GM19455 (cell line): ENCODE measurements at regions not wholly inside any gene's neighbourhood (a gene's known extent, or its start where the extent isn't known, plus 50 kb on each side); places are given as distances from the start of the nearest gene placed in this dataset.

ENCODE experiments used
- ATAC-seq: cut with Tn5 transposase; IDR thresholded peaks from one replicate; pipeline ENCODE4 v1.9.1; 2021; ENCODE audit not compliant: unreplicated experiment

- no peak for ATAC-seq
Measured at GRCh38 chr3:168850109-168850508, 754.4 kb upstream of the GOLIM4 start.

GRCh38 chr3:168847291-168847883, 751.7 kb upstream of the GOLIM4 start:
- ATAC-seq: no peak

- no peak for ATAC-seq
Measured at GRCh38 chr3:168844894-168845482, 749.3 kb upstream of the GOLIM4 start.

DNA sequence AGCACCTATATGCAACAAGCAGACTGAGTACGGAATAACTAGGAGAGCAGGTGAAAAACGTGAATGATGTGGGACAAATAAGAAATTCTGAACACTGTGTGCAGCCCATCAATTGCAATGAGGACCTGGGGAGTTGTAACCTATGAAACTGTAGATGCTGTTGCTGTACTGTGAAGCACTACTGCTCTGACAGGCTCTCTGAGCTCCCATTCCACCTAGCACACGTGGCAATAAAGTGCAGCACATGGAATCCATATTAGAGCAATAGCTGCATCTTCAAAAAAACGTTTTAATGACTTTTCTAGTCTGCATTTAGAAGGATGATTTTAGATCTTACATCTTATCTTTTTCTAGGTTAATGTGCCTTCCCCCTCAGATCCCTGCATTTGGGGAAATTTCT, 748.7 kb upstream of the GOLIM4 start:
- ATAC-seq: no peak

- no peak for ATAC-seq
Measured at GRCh38 chr3:168843481-168843880, 747.8 kb upstream of the GOLIM4 start.

DNA sequence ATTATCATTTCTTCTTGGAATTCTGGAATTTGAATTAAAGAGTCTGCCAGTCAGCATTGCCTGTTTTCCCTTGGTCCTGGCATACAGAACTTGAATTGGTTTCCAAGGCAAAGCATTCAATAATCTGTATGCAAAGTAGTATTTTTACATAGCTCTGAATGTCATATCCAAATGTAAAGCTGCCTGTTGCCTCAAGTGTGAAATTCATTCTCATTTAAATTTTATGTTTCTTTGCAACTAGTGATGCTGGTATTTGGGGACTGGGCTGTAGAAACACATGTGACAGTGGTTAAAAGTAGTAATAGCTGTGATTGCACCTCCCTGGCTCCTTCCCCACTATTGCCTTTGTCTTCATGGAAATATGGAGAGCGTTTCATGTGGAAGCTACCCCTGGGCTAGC, 743.9 kb upstream of the GOLIM4 start:
- ATAC-seq: no peak

DNA sequence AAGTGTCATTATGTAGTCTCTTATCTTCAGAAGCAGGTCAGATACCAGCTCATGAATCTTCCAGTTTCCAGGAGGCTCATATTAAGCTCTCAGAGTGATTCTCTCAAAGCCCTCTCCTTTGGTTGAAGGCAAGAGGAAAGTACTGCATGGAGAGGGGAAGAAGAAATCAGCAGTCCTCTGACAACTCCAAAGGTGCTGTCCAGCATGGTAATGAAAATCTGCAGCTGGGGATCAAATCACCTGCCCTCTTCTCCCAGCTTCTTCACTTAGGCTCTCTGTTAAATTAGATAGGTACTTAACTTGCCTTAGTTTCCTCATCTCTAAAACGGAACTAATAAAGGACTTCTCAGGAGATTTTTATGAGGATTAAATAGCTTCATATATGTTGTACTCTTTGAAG, 738.8 kb upstream of the GOLIM4 start:
- ATAC-seq: no peak

- no peak for ATAC-seq
Measured at GRCh38 chr3:168828943-168829342, 733.2 kb upstream of the GOLIM4 start.

DNA sequence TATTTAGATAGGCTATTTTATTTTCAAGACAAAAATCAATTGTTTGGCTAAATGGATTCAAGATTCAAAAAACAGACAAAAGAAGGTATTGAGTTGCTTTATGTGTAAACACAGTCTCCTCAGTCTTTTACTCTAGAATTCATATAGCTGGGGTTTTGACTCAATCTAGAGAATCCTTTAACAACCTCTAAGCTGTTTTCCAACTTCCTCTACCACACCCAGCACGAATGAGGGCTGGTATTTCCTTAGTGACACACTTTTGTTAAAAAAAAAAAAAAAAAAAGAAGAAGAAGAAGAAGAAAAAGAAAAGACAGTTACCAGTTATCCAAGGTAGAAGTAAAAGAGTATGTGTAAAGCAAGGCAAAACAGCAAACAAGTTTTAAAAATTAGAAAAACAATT, 732.8 kb upstream of the GOLIM4 start:
- no peak for ATAC-seq

GRCh38 chr3:168828014-168828413, 732.3 kb upstream of the GOLIM4 start:
- ATAC-seq: no peak

GRCh38 chr3:168824107-168824506, 728.4 kb upstream of the GOLIM4 start:
- ATAC-seq: no peak

DNA sequence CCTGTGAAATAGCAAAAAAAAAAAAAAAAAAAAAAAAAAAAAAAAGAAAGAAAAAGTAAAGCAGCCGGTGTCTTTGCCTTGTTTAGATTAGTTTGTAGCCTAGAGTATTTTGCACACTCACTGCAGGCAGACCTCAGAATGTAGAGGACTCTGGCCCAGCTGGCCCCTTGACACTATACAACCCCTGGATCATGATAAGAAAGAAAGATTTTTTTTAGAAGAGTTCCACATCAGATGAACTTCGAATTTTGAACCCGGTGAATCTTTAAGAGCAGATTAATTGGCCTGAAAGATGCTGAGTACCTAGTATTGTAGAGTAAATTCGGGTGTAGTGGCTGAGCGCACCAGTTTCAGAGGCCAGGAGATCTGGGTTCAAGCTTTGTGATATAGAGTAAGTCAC, 727.7 kb upstream of the GOLIM4 start:
- ATAC-seq: no peak

DNA sequence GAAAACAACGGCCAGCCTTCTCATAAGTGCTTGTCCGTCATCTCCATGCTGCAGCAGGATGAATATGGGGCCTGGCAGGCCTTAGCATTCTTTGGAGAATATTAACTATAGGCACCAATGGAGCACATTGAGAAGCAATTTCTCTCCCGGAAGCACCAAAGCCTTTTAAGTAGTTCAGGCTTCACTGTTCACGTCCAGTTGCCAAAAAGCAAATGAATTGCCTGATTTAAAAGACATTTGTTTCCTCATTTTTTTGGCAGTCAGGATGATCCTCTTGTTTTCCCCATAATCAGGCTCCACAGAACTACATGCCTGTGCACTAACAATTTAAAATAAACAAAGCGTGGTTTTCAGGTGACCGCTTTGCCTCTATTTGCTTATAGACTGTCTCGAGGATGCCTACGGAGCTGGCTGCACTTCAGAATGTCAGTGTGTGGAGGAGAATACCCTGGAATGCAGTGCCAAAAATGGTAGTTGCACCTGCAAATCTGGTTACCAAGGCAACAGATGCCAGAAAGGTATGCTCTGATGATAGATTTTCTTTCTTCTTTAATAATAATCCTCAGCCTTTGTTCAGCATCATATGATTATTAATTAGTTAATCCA, 725.2 kb upstream of the GOLIM4 start:
- no peak for ATAC-seq

DNA sequence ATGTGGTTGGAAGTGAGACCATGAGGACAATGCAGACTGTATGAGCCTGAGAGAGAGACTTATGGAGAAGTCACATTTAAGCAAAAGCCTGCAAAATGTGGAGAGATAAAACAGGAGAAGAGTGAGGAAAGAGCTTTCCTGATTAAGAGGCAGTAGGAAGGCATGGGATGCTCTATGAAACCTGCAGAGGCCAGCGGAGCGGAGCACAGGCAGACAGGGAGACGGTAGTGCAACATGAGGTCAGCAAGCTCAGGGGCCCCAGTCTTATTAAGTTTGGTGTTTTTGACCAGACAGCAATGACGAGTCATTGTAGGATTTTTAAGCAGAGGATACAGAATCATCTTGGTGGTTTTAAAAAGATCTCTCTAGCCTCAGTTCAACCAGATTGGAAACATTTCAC, 721.5 kb upstream of the GOLIM4 start:
- ATAC-seq: no peak

DNA sequence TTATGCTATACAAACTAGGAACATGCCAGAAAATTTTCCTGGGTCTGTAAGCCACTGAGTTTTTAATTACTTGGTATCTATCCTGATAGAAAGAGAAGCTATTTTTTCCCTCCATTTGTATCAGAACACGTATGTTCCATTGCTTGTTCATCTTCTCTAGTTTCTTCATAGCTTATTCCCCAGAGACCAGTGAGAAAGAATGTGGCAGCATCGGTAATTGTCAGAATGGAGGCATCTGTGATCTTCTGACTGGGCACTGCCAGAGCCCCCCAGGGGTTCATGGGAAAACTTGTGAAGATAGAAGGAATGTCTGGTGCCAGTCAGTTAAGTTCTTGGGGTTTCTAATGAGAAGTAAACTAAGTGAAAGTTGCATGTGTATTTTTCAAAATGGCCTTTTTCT, 720.2 kb upstream of the GOLIM4 start:
- ATAC-seq: no peak

DNA sequence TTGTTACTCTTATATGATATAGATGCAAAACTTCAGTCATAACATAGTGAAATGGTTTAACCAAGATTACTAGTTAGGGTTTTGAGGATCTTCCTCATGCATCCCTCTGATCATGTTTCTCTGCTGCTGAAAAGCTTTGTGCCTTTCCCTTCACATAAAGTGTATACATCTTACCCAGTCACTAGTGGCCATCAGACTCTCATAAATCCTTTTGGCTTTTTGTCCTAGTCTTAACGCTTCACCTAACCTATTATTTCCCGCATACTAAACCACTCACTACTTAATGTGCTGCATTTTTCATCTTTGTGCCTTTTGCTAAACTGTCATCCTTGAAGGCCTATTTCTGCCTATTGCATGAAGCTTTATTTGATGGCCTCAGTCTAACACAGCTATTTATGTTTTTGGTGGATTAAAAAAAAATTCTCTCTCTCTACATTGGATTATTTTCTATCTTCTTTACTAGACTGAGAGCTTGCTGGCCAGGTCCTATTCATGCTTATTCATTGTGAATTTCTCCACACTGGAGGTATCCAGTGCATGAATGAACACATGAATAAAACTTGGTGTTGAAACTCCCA, 717.6 kb upstream of the GOLIM4 start:
- no peak for ATAC-seq

DNA sequence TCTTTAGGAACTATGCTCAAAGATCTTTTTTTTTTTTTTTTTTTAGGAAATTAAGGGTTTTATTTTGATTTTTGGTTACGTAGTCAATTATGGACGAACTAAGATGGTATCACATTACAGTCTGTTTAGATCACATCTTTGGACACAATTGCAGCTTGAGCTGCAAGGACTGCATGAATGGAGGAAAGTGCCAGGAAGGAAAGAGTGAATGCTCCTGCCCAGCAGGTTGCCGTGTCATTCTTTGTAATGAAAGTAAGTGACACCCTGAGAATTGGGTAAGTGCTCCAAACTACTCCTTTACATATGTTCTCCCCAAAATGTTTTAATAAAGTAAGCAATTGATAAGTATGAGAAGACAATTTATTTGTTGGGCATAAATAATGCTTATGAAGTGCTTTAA, 716.5 kb upstream of the GOLIM4 start:
- no peak for ATAC-seq

DNA sequence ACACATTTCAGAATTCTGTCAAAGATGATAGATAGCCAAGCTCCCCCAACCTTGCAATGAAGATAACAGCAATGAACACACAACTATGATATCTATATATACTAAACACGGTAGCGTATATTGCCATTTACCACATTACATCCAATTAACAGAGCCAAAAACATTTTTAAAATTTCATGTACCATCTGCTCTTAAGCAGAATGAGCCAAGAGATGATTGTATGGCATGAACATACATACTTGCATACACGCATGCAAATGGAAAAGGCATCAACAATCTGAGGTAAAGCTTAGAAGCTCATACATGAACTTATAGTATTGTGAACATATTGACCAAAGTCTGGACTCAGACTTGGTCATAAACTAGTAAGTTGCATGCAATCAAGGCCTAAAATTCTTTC, 712.9 kb upstream of the GOLIM4 start:
- ATAC-seq: no peak

- no peak for ATAC-seq
Measured at GRCh38 chr3:168807448-168807847, 711.7 kb upstream of the GOLIM4 start.

DNA sequence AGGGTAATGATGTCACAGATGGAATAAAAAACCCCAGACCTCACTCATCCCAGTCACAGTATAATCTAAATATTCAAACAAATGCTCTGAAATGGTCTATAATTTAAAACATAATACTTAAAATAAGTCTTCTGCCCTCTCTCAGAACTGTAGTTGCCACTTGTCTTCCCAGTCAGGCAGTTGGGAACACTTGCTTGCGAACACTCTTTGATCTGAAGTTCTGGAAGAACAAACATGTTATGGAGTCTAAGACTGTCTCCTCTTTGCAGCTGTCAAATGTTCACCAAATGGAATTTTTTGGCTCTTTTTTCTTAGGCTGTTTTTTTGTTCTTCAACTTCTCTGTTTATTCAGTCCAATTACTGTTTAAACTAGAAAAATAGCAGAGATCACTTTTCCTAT, 711.1 kb upstream of the GOLIM4 start:
- ATAC-seq: no peak

- no peak for ATAC-seq
Measured at GRCh38 chr3:168803536-168803935, 707.8 kb upstream of the GOLIM4 start.

DNA sequence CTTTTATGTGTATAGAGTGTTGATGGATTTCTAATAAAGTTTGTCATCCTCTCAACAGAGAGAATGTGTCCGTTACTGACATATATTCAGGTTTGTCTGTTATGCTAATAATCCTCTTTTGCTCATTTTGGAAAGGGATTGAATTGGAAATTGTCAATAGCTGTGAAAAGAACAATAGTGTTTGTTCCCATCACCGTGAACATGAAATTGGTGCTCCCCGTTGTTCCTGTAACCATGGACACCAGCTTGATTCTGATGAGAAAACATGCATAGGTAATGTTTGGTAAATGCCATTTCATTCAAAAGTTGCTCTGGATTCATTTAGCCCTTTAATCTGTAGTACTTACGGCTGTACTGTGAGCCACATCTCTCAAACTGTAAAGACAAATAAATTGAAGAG, 707.0 kb upstream of the GOLIM4 start:
- ATAC-seq: no peak

- ATAC-seq: no peak
Measured at GRCh38 chr3:168801794-168802193, 706.1 kb upstream of the GOLIM4 start.
